Kidney epithelial cell (primary cell): ENCODE measurements at regions not wholly inside any gene's neighbourhood (a gene's known extent, or its start where the extent isn't known, plus 50 kb on each side); places are given as distances from the start of the nearest gene placed in this dataset.

Experiments used
- DNase-seq: peaks from one replicate; pipeline ENCODE4 v3.0.0-alpha.2; 2010; ENCODE audit warnings: low read depth
- H3K27me3 ChIP-seq: 2 replicates; pipeline ENCODE4 v1.6.0; 2011; ENCODE audit warnings: low read length; ENCODE audit not compliant: control insufficient read depth, insufficient read depth
- H3K36me3 ChIP-seq: 2 replicates; pipeline ENCODE4 v1.5.1; 2011; ENCODE audit warnings: low read length; ENCODE audit not compliant: control insufficient read depth, insufficient read depth
- H3K4me3 ChIP-seq: 2 replicates; pipeline ENCODE4 v1.5.1; 2011; ENCODE audit warnings: low read depth, mild to moderate bottlenecking, control low read depth, low read length
- CTCF ChIP-seq: IDR thresholded peaks from 2 replicates; pipeline ENCODE4 v1.5.1; 2011; ENCODE audit warnings: mild to moderate bottlenecking, moderate library complexity, low read length, control low read depth, inconsistent platforms; ENCODE audit not compliant: insufficient read depth, poor library complexity, severe bottlenecking

- Histone ChIP-seq H3K27me3 (no peaks in the 10 kb centered on the region), H3K36me3 (no peaks in the 10 kb centered on the region), H3K4me3 (no peak overlapping the region)
- no peak for TF ChIP-seq CTCF
- DNase-seq: no peak
These were observed 421.8 kb downstream of the GBA3 start for GRCh38 chr4:23114538-23114937.

GRCh38 chr4:23113104-23113503, 420.4 kb downstream of the GBA3 start:
- Histone ChIP-seq H3K27me3 (no peaks in the 10 kb centered on the region), H3K4me3 (no peak overlapping the region), H3K36me3 (no peaks in the 10 kb centered on the region)
- DNase-seq: no peak
- no peak for TF ChIP-seq CTCF

- no peaks in the 10 kb centered on the region for H3K27me3 ChIP-seq
- no peak for DNase-seq
- TF ChIP-seq CTCF: no peak
These were observed 413.8 kb downstream of the GBA3 start for GRCh38 chr4:23106516-23106915.

GRCh38 chr4:23105759-23106370, 413.1 kb downstream of the GBA3 start:
- H3K36me3 ChIP-seq: no peaks in the 10 kb centered on the region
- H3K27me3 ChIP-seq: no peaks in the 10 kb centered on the region
- no peak for TF ChIP-seq CTCF
- H3K4me3 ChIP-seq: no peak overlapping the region
- no peak for DNase-seq

More at GRCh38 chr4:23106516-23106915, 413.8 kb downstream of the GBA3 start:
- H3K4me3 ChIP-seq: no peak overlapping the region
- no peaks in the 10 kb centered on the region for H3K36me3 ChIP-seq

GRCh38 chr4:23097251-23097650, 404.5 kb downstream of the GBA3 start:
- no peaks in the 10 kb centered on the region for H3K36me3 ChIP-seq
- H3K4me3 ChIP-seq: no peak overlapping the region
- no peak for DNase-seq
- H3K27me3 ChIP-seq: no peaks in the 10 kb centered on the region
- no peak for TF ChIP-seq CTCF

GRCh38 chr4:23091711-23092110, 399.0 kb downstream of the GBA3 start:
- Histone ChIP-seq H3K36me3 (no peaks in the 10 kb centered on the region), H3K27me3 (no peaks in the 10 kb centered on the region), H3K4me3 (no peak overlapping the region)
- DNase-seq: no peak
- TF ChIP-seq CTCF: no peak
